ENCODE measurements at regions not wholly inside any gene's neighbourhood (a gene's known extent, or its start where the extent isn't known, plus 50 kb on each side); places are given as distances from the start of the nearest gene placed in this dataset.

GRCh38 chr2:4576075-4576474 lies 872.7 kb downstream of the DCDC2C start:
- no peak for DNase-seq

DNA sequence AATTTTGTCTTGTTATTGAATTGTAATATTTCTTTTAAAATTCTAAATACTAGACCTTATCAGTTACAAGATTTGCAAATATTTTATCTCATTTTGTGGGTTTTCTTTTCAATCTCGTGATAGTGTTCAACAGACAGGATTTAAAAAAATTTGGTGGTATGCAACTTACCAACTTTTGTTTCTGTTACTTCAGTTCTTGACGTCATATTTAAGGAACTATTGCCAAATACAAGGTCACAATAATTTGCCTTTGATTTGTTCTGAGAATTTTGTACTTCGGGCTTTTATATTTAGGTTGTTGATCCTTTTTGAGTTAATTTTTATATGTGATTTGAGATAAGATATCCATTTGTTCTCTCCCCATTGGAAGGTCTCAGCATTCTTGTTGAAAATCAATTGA lies 876.6 kb downstream of the DCDC2C start:
- DNase-seq = no peak

GRCh38 chr2:4585057-4585635 lies 881.8 kb downstream of the DCDC2C start:
- DNase-seq = no peak

DNA sequence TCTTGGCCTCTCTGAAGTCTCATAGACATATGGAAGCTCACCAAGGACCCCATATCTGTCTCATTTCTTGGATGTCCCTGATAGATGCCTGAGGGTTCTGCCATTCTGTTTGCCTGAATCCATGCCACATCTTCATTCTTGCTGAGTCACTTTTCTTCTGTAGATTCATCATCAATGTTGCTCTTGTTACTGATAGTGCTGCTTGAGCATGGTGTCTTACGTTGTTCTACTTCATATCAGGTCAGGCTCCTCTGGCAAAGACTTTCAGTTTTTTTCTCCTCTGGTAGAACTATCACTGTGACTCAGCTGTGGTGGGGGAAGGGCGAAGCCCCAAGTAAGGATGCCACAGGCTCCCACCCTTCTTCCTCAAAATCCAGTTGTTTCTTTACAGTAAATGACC lies 885.2 kb downstream of the DCDC2C start:
- DNase-seq = no peak

DNA sequence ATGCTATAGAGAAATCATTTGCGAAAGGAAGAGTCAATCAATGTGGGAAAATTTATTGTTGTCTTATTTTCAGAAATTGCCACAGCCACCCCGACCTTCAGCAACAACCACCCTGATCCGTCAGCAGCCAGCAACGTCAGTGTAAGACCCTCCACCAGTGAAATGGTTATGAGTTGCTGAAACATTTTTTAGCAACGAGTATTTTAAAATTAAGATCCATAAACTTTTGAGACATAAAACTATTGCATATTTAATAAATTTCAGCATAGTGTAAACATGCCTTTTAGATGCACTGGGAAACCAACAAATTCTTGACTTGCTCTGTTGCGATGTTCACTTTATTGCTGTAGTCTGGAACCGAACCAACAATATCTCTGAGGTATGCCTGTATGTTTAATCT lies 887.9 kb downstream of the DCDC2C start:
- no peak for DNase-seq

DNA sequence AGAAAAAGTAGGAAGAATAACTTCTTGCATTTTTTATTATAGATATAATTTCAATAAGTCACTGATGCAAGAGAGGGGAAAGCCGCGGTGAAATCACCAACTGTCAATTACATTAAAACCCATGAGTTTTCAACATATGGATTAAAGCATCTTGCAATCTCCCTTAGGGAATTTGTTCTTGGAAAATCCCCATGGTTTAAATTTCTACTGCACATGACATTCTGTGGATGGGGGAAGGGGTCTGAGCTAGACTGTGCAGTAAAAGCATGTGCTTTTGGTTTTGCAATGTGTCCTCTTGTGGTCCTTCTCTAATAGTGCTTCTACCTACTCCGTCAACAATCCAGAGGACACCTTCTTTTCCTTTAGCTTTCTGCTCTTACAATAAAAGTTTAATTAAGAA lies 894.0 kb downstream of the DCDC2C start:
- DNase-seq = no peak

DNA sequence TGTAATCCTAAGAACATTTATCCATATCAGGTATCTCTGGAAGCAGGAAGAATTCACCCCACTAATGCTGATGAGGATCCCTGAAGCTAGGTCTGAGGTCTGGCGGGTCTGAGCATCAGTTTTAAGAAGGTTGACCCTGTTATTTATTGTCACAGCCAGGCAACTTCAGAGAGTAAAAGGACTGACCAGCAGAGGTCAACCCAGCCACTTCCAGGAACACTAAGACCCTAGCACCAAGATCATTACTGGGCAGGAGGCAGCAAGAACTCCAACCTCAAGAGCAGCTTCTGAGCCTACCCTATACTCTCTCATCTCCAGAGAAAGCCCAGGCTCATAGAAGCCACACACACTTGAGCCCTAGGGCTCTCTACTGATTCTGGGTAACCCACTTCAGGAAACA lies 901.4 kb downstream of the DCDC2C start:
- DNase-seq = peak in 1 of 3 donors; percentile 4

GRCh38 chr2:4618141-4618540 lies 914.8 kb downstream of the DCDC2C start:
- DNase-seq = no peak

- no peak for DNase-seq
These were observed 915.4 kb downstream of the DCDC2C start for GRCh38 chr2:4618630-4619228.

DNA sequence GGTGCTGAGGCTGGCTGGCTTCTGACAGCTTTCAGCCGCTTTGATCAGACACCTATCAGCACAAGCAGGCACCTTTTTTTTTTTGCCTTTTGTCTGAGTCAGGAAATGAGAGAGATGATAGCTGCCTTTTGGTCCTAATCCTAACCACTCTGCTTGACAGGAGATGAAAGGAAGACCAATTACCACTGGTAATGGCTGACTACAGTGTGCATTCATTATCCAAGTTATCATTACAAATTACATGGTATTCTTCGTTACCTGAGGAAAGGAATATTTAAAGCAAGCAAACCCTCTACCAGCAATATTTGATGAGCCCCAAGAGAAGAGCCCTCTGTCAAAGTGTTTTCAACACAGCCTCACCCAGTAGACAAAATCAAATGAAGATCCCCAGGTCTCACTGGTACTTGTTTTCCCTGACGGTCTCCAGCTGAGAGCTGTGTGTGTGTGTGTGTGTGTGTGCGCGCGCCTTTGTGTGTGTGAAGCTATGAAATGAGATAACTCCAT lies 925.7 kb downstream of the DCDC2C start:
- DNase-seq = no peak

DNA sequence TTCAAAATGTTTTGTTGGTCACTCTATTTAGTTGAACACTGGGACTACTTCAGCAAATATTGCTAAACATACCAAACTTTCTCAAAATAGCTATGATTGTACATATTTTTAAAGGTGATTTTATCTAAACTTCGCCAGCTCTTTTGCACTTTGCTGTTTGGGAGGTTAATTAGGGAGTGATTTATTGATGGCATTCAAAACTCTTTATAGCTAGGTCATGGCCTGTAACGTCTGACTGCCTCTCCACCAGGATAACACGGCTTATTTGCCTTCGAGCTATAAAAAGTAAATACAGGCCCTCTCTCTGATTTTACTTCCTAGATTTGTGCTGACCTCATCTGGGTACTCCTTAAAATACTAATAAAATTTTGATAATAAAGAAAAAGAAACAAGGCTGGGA lies 931.9 kb downstream of the DCDC2C start:
- no peak for DNase-seq

GRCh38 chr2:4653991-4654390 lies 950.6 kb downstream of the DCDC2C start:
- DNase-seq = no peak

DNA sequence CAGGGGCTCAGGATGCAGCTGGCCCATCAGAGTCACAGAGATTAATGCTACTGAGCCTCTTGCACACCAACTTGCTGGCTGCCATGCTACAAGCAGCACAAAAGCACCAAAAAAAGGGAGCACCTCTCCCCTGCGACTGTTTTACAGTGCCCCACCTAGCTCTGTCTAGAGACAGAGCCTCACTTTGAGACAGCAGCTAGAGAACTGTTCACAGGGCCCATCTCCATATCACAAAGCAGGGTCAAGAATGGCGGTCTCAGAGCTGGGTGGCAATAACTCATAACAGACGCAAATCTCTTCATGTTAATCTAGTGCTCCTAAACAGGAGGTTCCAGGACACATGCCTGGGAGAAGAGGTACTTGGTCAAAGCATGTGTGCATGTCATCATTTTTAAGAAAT lies 953.0 kb downstream of the DCDC2C start:
- DNase-seq = no peak

DNA sequence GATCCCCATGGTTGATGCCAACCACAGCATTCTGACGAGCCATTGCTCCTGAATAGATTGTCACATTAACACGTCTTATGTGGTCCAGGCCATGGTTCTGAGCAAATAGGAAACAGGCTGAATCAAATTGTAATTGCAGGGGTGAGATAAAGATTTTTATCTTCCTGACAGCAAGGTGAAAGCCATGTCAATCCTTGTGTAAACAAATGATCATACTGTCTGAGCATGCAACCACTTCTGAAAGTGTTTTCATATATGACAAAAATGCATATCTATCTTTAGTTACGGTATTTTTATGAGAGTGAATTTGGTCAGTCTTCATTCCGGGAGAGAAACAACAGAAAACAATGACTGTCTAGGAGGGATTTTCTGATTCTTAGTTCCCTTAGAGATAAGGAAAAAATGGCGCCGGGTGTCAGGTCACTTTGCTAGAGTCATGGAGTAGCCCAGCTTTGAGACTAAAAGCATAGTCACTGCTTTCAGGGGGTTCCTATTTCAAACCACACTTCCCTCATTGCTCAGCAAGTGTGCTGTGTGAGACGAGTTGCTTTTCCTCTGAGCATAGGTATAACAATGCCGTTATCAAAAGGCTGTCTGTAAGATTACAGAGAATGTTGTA lies 958.9 kb downstream of the DCDC2C start:
- no peak for DNase-seq

GRCh38 chr2:4668381-4668780 lies 965.0 kb downstream of the DCDC2C start:
- DNase-seq = no peak

DNA sequence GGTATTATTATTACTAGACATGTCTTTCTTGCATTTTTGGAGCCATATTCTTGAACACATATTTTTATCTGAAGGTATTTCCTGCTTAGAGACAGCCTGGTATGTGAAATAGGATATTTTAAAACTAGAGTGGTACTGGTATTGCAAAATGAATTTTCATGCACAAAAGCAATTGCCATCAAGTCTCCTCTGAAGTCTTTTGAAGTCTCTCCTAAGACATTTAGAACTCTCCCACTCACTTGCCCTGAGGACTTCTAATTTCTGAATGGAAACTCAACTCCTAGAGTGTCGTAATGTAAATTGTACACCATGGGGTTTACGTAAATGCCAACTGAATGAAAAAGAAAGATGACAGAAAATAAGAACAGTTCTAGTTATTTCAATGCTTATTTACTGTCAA lies 967.0 kb downstream of the DCDC2C start:
- DNase-seq = no peak

GRCh38 chr2:4673025-4673489 lies 969.7 kb downstream of the DCDC2C start:
- DNase-seq = peak in 2 of 3 donors; percentile 37 to 50

- DNase-seq = no peak
These were observed 970.6 kb downstream of the DCDC2C start for GRCh38 chr2:4674007-4674406.

- no peak for DNase-seq
These were observed 971.9 kb downstream of the DCDC2C start for GRCh38 chr2:4675295-4675694.

DNA sequence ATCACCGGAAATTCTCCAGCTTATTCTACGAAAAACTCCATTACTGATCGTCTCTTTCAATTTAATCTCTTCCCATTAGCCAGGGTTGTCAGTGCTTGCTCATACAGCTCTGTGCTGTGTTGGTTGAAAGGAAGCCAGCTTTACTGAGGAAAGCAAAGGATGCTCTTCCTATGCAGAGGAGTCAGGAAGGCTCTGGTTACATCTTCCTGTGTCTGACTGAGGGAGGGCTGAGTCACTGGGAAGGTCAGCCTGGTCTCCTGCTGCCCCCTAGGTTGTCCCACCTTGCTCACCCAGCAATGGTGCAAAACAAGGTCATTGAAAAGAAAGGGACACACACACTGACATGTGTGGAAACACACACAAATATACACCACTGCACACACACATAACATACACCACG lies 975.6 kb downstream of the DCDC2C start:
- DNase-seq = no peak

- no peak for DNase-seq
These were observed 976.0 kb downstream of the DCDC2C start for GRCh38 chr2:4679391-4679790.

- no peak for DNase-seq
These were observed 981.5 kb downstream of the DCDC2C start for GRCh38 chr2:4684921-4685320.

DNA sequence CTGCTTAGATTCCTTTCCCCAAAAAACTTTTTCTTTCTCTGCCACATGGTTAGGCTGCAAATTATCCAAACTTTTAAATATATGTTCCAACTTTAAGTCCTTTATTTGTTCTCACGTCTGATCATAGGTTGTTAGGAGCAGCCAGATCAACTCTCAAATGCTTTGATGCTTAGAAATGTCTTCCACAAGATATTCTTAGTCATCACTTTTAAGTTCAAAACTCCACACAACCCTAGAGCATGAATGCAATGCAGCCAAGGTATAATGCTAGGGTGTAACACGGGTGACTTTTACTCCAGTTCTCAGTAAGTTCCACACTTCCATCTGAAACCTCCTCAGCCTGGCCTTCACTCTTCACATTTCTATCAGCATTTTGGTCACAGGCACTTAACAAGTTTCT lies 987.5 kb downstream of the DCDC2C start:
- DNase-seq = no peak
